Uterus (tissue), 3 donors: ENCODE measurements at regions not wholly inside any gene's neighbourhood (a gene's known extent, or its start where the extent isn't known, plus 50 kb on each side); places are given as distances from the start of the nearest gene placed in this dataset.

Experiments
- DNase-seq, 2 donors: peaks; one replicate each; pipeline ENCODE4 v3.0.0-alpha.2; 2019 to 2020
- H3K27ac ChIP-seq, 2 donors: fragments of 200-600 bp; sonication (generic); 1 replicate in 1 of 2; 2 replicates in 1 of 2; pipeline ENCODE4 v1.5.1; 2016 to 2018
- H3K27me3 ChIP-seq, 2 donors: fragments of 200-600 bp; sonication (generic); one replicate each; pipeline ENCODE4 v1.5.1; 2018 to 2019; ENCODE audit warnings: control low read depth in 1 of 2
- H3K36me3 ChIP-seq, 2 donors: fragments of 200-600 bp; sonication (generic); one replicate each; pipeline ENCODE4 v1.5.1; 2019; ENCODE audit warnings: control low read depth in 1 of 2
- H3K4me1 ChIP-seq, 2 donors: fragments of 200-600 bp; sonication (generic); one replicate each; pipeline ENCODE4 v1.5.1; 2018 to 2019; ENCODE audit warnings: control low read depth in 1 of 2
- H3K4me3 ChIP-seq, 2 donors: fragments of 200-600 bp; sonication (generic); 1 replicate in 1 of 2; 2 replicates in 1 of 2; pipeline ENCODE4 v1.5.1; 2018 to 2019; ENCODE audit warnings: mild to moderate bottlenecking in 1 of 2
- H3K9me3 ChIP-seq, 2 donors: fragments of 200-600 bp; sonication (generic); one replicate each; pipeline ENCODE4 v1.5.1; 2019; ENCODE audit warnings: control low read depth in 1 of 2
- POLR2A ChIP-seq, 2 donors: fragments of 450-650 bp; IDR thresholded peaks; one replicate each; pipeline ENCODE4 v1.6.1; 2016; ENCODE audit warnings: antibody characterized with exemption in 2 of 2, mild to moderate bottlenecking in 1 of 2, moderate library complexity in 1 of 2
- intact Hi-C: fragments of 100-400 bp; cut with DNase I; formaldehyde crosslinking; loops from one replicate; pipeline ENCODE4 v1.15.1; 2023; ENCODE audit warnings: low total_unique reads
- TF ChIP-seq, protein P1 (sequence below), 4 experiments: fragments of 200-600 bp in 2 of 4; fragments of 450-650 bp in 2 of 4; sonication (generic) in 2 of 4; IDR thresholded peaks; one replicate each; pipeline ENCODE4 v1.5.1; 2016 to 2019; ENCODE audit warnings: antibody characterized with exemption in 4 of 4, mild to moderate bottlenecking in 2 of 4, moderate library complexity in 1 of 4
- donor health status: DM: yes; HTN: yes; CAD: no.

DNA sequence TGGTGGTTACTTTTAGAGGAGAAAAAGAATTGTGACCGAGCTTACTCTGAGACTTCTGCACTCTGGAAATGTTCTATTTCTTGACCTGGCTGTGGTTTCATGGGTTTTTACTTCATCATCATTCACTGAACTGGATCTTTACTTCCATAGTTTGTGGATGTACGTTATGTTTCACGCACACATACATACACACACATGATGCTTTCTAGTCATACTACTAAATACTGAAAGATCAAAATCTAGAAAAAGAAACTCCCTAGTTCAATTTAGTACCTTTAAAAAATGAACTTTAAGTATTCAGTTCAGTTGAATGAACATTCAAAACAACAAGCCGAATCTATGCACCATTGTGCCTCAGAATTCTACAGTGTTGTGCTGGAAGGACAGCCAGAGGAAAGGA, 65.0 kb downstream of the TEX35 start:
- no peak for TF ChIP-seq POLR2A (IDR thresholded peaks at IDR 0.05)
- TF ChIP-seq, protein P1, sequence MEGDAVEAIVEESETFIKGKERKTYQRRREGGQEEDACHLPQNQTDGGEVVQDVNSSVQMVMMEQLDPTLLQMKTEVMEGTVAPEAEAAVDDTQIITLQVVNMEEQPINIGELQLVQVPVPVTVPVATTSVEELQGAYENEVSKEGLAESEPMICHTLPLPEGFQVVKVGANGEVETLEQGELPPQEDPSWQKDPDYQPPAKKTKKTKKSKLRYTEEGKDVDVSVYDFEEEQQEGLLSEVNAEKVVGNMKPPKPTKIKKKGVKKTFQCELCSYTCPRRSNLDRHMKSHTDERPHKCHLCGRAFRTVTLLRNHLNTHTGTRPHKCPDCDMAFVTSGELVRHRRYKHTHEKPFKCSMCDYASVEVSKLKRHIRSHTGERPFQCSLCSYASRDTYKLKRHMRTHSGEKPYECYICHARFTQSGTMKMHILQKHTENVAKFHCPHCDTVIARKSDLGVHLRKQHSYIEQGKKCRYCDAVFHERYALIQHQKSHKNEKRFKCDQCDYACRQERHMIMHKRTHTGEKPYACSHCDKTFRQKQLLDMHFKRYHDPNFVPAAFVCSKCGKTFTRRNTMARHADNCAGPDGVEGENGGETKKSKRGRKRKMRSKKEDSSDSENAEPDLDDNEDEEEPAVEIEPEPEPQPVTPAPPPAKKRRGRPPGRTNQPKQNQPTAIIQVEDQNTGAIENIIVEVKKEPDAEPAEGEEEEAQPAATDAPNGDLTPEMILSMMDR (IDR thresholded peaks at IDR 0.05) = no peak
- Histone ChIP-seq H3K4me1 (no peaks in the 10 kb centered on the region), H3K4me3 (no peak overlapping the region), H3K9me3 (no peaks in the 10 kb centered on the region), H3K27ac (no peak overlapping the region), H3K36me3 (no peaks in the 10 kb centered on the region), H3K27me3 (no peaks in the 10 kb centered on the region)
- intact Hi-C loops = no loop called here
- no peak for DNase-seq

DNA sequence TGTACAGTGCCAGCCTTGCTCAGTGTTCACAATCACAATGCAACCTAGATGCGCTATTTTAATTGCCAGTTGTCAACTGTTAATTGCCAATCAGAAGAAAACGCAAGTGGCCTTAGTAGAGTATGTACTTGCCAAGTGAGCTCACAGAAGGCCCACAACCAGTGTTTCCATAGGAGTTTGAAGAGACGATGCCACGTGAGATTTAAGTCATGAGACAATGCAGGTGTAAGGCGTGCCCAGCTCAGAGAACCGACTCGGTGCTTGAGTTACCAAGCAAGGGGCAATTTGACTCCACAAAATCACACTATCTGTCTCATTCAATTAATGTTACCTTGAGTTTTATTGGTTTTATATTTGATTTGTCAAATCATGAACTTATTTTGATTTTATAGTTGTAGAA, 65.6 kb downstream of the TEX35 start:
- DNase-seq = no peak
- Histone ChIP-seq H3K27ac (no peak overlapping the region), H3K36me3 (no peaks in the 10 kb centered on the region), H3K9me3 (no peaks in the 10 kb centered on the region), H3K27me3 (no peaks in the 10 kb centered on the region), H3K4me1 (no peaks in the 10 kb centered on the region), H3K4me3 (no peak overlapping the region)
- TF ChIP-seq, protein P1 (IDR thresholded peaks at IDR 0.05) = no peak
- no peak for TF ChIP-seq POLR2A (IDR thresholded peaks at IDR 0.05)
- intact Hi-C loops = no loop called here

DNA sequence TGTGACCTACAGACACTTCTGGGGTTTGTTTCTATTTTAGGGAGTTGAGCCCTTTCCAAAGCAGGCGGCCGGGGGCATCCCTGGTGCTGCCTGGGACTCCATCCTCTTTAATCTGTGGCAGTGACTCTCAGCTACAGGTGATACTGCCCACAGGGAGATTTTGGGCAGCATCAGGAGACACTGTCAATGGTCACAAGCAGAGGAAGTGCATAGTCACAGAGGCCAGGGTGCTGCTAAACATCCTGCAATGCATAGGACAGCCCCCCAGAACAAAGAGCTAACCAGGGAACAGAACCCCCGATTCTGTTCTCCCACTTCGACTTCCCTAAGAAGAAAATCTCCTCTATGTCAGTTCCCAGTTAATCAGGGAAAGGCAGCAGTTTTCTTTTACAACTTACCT, 66.2 kb downstream of the TEX35 start:
- no peak overlapping the region for H3K4me3 ChIP-seq
- intact Hi-C loops = no loop called here
- no peaks in the 10 kb centered on the region for H3K4me1 ChIP-seq
- H3K9me3 ChIP-seq = no peaks in the 10 kb centered on the region
- H3K27ac ChIP-seq = no peak overlapping the region
- H3K27me3 ChIP-seq = no peaks in the 10 kb centered on the region
- H3K36me3 ChIP-seq = no peaks in the 10 kb centered on the region
- TF ChIP-seq, protein P1 (IDR thresholded peaks at IDR 0.05) = no peak
- no peak for TF ChIP-seq POLR2A (IDR thresholded peaks at IDR 0.05)
- no peak for DNase-seq

DNA sequence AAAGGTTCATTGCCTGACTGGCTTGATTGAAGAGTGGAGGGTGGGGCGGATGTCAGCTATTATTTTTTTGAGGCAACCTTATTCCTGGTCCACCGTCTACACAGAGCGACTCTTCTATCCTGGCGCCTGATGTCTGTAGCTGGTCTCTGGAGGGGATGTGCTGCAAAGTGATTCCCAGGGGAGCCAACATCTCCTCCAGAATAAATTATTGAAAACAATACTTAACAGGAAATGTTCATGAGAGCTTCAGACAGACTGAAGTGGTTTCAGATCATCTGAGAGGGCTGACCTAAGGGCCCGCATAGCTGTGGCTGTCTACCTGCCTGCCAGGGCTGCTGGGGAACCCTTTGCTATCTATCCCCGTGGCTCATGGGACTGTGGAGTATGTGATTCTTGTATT, 66.7 kb downstream of the TEX35 start:
- intact Hi-C loops = no loop called here
- H3K9me3 ChIP-seq = no peaks in the 10 kb centered on the region
- H3K27me3 ChIP-seq = no peaks in the 10 kb centered on the region
- no peaks in the 10 kb centered on the region for H3K36me3 ChIP-seq
- DNase-seq = no peak
- H3K27ac ChIP-seq = no peak overlapping the region
- H3K4me1 ChIP-seq = no peaks in the 10 kb centered on the region
- no peak overlapping the region for H3K4me3 ChIP-seq
- no peak for TF ChIP-seq POLR2A (IDR thresholded peaks at IDR 0.05)
- TF ChIP-seq, protein P1 (IDR thresholded peaks at IDR 0.05) = no peak

DNA sequence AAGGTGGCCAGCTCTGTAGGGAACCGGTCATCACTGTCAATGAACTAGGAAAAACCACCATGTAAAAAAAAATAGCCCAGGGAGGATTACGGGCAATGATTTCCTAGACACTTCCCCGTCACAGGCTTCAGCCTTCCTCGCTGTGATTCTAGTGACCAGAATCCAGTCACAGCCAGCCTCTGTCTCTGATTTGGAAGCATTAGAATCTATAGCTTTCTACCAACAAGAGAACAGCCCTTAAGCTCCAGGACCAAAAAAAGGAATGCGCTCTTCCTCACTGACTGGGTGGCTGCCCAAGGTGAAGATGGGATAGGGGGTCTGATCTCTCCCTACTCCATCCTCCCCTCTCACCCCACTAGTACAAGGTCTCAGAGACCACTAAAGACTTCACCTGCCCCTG, 67.2 kb downstream of the TEX35 start:
- intact Hi-C loops = no loop called here
- Histone ChIP-seq H3K9me3 (no peaks in the 10 kb centered on the region), H3K27ac (no peak overlapping the region), H3K27me3 (no peaks in the 10 kb centered on the region), H3K36me3 (no peaks in the 10 kb centered on the region), H3K4me1 (no peaks in the 10 kb centered on the region), H3K4me3 (no peak overlapping the region)
- no peak for TF ChIP-seq POLR2A (IDR thresholded peaks at IDR 0.05)
- DNase-seq = no peak

DNA sequence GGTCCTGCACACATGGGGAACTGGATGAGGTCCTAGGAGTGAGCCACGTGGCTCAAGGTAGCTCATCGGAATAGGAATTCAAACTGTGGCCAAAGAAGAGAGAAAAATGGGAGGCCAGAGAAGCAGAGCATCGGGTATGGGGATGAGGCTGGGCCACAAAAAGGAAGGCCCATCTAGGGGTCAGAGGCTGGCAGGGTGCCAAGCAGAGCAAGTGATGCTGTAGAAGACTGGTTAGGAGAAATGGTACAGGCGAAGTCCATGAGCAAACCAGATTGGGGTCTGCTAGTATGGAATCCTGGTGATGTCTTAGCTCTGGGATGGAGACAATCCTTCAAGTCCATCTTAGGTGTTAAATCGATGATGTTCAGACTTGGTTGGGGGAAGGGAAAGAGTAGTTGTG, 68.0 kb downstream of the TEX35 start:
- intact Hi-C loops = no loop called here
- H3K36me3 ChIP-seq = no peaks in the 10 kb centered on the region
- H3K27me3 ChIP-seq = no peaks in the 10 kb centered on the region
- H3K27ac ChIP-seq = no peak overlapping the region
- DNase-seq = no peak
- H3K4me1 ChIP-seq = no peaks in the 10 kb centered on the region
- no peak for TF ChIP-seq POLR2A (IDR thresholded peaks at IDR 0.05)
- TF ChIP-seq, protein P1 (IDR thresholded peaks at IDR 0.05) = no peak
- no peak overlapping the region for H3K4me3 ChIP-seq
- H3K9me3 ChIP-seq = no peaks in the 10 kb centered on the region
